ENCODE measurements at regions not wholly inside any gene's neighbourhood (a gene's known extent, or its start where the extent isn't known, plus 50 kb on each side); places are given as distances from the start of the nearest gene placed in this dataset.
A peak's percentile ranks its signal among the peaks of the same experiment; 100 is the strongest.

- peak in 1 of 5 experiments; percentile 17 for TF ChIP-seq CTCF (IDR thresholded peaks at IDR 0.05)
- no peak for TF ChIP-seq POLR2A (IDR thresholded peaks at IDR 0.05)
These were observed 976.4 kb upstream of the CDH9 start for GRCh38 chr5:28014779-28015178.
